ENCODE measurements at regions not wholly inside any gene's neighbourhood (a gene's known extent, or its start where the extent isn't known, plus 50 kb on each side); places are given as distances from the start of the nearest gene placed in this dataset.

DNA sequence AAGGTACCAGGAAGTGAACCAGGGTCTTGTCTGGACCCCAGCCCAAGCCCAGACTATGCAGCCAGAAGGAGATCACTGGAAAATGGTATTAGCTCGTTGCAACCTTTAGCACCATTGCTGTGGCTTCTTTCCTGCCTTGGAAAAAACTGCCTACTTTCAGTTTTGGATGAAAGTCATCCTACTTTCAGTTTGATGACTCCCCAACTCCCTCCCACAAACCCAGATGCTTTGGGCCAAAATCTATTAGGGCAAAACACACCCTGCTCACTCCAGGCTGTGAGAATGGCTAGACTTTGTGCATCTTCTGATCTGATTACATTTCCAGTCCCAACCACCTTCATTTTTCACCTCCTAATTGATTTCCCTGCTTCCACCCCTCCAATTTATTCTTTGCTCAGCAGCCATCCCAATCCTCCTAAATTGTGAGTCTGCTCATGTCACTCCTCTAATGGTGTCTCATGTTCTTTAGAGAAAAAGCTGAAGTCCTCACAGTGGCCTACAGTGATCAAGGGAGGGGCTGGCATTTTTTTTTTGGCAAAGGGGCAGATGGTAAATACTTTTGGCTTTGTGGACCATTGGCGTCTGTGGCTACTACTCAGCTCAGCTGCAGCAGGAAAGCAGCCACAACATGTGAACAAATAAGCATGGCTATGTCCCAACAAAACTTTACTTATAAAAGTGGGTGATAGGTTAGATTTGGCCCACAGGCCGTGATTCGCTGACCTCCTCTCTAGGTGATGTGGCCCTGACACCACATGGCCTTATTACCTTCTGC, 368.7 kb downstream of the SLC4A3 start:
- DNase-seq (ENCODE audit: low read depth, low spot score), result no peak

DNA sequence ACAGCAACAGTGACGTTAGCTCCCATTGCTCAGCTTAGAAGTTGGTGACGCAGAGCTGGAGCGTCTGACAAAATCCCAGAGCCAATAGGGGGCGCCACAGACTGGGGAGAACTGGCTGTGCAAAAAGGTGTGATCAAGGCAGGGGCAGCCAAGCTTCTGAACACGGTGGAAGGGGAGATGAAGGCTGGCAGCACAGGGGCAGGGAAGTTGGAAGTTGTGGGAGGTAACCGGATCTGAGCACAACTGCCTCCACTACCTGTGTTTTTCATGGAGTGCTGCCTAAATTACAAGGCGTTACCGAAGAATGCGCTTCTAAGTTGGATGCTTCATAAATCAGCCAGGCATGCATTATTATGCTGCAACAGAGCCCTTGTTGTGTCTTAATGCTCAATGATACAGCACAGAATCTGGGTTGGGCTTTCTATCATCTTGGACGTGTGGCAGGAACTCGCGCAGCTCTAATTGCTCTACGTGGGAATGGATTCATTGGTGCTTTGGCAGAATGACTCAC, 370.0 kb downstream of the SLC4A3 start:
- DNase-seq (ENCODE audit: low read depth, low spot score), result no peak

DNA sequence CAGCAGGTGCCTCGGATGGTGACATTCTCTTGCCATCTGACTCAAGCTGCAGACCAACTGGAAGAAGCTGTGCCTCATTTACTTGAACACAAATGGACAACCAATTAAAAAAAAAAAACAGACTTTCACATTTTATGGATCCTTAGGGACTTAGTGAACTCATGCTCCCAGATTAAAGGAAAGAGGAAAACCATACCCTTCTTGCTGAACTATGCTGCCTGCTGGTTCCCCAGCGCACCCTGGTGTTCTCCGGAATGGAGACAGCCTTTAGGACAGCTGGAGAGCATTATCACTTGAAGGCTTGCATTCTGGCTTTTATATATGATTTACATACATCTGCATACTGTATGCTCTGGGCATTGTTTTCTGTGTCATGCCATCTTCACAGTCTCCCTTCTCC, 370.7 kb downstream of the SLC4A3 start:
- DNase-seq (ENCODE audit: low read depth, low spot score), result no peak

DNA sequence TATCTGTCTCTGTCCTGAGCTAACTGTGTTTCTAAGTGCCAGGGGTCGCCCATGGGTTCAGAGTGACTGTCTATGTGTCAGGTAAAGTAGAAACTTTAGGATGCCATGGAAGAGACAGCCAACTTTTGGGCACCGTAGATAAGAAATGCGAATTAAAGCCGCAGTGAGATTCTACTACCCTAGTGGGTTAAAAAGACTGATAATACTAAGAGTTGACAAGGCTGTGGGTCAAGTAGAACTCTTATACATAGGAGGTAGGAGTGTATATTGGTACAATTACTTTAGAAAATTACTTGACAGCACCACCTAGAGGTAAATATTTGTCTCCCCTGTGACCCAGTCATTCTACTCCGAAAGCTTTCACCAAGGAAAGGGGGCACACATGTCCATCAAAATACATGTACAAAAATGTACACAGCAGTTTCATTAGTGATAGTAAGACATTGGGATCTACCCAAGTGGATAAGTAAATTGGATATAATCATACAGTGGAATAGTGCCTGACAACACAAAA, 371.3 kb downstream of the SLC4A3 start:
- DNase-seq (ENCODE audit: low read depth, low spot score), result no peak

DNA sequence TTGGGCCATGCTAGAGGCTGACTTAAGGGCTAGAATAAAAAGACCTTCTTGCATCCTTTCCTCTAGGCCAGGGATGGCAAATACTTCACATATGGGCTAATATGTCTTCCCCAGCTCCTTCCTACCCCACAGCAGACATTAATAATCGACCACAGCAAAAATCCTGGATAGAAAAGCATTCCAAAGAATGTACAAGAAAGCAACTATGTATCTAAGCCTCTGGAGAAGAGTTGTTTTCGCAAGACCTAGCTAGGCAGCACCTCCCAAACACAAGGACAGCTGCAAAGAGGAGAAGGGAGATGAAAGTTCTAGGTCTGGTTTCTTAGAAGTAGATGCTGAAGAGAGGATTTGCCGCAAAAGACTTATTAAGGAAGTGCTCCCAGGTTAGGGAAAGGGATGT, 372.6 kb downstream of the SLC4A3 start:
- DNase-seq (ENCODE audit: low read depth, low spot score), result no peak

DNA sequence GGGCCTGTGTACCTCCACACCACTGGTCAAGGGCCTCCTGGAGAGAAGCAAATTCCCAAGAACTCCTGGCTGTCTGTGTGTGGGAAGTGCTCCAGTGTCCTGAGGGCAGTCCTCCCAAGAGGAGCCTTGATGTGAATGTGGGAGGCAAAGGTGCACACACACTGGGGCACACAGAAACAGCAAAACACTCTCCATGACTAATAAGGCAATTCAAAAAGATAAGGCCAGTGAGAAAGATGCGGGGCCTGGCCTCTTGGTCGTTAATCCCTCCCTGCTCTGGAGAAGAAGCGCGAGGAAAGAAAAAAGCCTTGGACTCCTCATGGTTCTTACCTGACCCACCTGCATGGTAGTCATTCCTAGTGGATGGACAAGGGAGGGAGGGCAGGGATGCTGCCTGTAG, 373.2 kb downstream of the SLC4A3 start:
- DNase-seq (ENCODE audit: low read depth, low spot score), result no peak

DNA sequence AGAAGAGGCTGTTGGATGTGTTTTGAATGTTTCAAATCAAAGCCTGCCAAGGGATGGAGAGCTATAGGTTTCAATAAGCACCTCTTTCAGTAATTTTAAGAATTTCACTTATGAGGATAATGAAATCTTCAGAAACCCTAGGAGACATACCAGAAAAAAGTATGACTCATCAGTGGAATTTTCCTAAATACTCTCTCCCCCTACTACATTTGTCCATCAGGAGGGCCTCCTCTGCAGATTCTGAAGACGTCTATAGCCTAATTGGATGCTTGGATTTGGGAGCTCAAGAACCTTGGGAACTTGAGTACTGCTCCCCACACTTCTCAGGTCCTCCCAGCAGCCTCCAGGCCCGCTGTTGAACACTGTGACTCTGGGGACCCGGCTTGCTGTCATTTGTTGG, 374.3 kb downstream of the SLC4A3 start:
- DNase-seq (ENCODE audit: low read depth, low spot score), result no peak

DNA sequence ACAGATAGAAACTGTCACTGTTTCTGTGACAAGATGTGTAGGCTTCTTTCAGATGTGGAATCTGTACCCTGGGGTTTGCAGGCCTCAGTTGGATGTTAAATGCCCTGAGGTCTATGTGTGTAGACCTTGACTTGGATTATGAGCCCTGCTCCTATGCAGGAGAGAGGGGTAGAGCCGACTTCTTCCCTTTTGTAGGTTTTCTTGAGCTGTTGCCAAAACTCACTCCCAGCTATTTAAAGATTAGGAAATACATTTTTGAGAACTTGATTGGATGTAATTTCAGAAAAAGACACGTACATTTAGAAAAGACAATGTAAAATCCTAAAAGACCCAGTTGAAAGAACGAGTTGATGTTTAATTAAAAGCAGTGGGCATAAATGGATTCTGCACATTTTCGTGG, 374.8 kb downstream of the SLC4A3 start:
- DNase-seq (ENCODE audit: low read depth, low spot score), result no peak

DNA sequence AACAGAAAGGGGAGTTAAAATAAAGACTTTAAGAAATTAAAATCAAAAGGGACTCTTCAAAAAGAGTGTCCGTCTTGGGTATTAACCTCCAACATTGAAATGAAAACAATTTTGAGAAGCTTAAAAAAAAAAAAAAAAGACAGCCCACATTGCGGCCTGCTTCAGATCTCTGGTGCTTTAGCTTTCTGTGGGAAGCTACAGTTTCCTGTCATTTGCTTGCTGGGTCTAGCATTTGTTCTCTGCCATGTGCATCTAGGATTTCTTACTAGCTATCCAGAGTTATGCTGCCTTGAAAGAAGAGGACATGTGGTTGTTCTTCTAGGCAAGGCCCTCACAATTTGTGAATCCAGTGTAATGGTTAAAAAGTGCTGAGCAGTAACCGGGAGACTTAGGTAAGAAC, 375.3 kb downstream of the SLC4A3 start:
- DNase-seq (ENCODE audit: low read depth, low spot score), result no peak

DNA sequence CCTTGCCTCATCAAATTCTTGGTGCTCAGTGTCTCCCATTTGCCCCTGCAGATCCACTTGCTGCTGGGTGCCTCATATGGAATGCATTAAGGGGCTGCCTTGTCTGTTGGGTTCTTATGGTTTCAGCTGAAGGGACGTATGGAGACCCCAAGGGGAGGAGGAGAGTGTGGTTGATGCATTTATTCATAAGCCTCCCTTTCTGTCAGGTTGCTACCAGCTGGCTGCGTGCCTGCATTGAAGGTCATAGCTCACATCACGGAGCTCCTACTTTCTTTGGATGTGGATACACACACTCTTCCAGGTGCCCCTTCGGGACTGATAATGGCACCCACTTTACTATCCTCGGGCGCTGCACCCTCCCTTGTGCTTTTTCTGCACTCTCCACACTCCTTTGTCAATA, 377.9 kb downstream of the SLC4A3 start:
- DNase-seq (ENCODE audit: low read depth, low spot score), result no peak

DNA sequence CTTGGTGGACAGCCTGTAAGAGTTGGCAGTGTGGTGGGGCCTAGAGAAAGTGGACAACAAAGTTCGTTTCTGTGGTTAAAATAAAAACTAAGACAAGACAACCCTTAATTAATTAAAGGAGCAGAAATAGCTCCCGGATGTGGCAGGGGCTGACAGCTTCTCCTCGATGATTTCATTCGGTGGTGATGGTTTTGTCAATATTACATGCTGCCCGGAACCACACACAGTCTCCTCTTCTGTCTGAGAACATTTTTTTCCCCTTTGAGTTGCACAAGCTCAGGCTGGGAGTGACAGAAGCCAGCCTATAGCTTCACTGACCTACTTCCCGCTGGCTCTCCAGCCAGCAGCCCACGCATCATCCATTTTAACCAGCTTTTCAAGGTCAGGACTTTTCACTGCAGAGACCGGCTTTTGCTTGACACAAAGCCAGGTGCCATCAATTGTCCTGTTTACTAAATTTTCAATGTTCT, 378.8 kb downstream of the SLC4A3 start:
- DNase-seq (ENCODE audit: low read depth, low spot score), result no peak

DNA sequence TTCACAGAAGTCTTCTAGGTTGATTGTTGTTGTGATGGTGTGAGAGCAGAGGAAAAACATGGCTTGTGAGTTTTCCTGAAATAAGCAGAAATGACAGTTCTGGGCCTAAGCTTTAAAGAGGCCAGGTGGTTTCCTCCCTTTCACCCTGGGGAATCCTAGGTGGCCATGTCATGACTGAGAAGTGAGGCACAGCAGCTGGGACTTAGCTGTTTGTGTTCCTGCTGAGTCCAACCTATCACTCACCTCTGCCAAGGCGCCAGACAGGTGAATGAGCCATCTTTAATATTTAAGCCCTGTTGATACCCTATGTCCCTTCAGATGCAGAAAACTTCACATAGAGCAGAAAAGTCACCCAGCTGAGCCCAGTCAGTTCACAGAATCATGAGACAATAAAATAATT, 384.4 kb downstream of the SLC4A3 start:
- DNase-seq (ENCODE audit: low read depth, low spot score), result no peak

DNA sequence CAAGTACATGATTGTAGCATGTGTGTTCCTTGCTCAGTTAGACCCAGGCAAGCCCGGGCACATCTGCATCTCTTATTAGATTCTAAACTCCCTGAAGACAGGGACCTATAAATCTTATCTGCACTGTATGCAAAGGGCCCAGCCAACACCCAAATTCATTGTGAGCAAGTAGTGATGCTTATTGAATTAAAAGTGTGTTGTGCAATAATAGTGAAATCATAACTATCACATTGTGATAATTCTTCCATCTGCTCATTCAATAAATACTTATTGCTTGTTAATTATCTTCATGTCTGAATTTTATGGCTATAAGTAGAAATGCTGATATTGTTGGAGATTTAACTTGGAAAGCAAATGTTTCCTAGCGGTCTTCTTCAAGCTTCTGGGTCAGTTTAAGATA, 387.5 kb downstream of the SLC4A3 start:
- DNase-seq (ENCODE audit: low read depth, low spot score), result no peak

DNA sequence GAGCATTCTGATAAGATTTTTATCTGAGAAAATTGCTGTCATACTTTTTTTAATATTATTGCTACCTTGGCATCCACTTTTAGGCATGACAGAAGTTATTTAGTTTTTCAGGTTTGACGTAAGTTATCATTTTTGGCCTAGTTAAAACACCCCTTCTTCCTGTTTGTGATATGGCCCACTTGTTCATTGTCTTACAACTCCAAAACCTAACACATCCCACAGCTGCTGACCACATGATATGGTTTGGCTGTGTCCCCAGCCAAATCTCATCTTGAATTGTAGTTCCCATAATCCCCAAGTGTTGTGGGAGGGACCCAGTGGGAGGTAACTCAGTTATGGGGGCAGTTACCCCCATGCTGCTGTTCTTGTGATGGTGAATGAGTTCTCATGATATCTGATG, 388.1 kb downstream of the SLC4A3 start:
- no peak for DNase-seq (ENCODE audit: low read depth, low spot score)

DNA sequence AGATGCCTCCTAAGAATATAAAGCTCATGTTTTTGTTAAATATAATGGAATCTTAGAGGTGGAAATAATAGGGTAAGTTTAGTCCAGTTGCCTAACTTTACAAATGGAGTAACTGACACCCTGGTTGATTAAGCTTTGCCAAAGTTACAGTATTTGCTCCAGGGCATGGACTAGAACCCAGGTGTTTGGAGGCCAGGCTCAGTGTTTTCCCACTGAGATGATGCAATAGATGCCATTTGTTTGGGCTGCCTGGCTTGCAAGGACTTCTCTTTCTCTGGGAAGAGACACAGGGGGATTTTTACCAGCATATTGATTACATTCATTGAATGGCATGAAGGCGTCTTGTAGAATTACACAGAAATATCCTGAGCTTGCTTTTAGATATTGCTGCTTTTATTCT, 397.8 kb downstream of the SLC4A3 start:
- DNase-seq (ENCODE audit: low read depth, low spot score), result no peak

DNA sequence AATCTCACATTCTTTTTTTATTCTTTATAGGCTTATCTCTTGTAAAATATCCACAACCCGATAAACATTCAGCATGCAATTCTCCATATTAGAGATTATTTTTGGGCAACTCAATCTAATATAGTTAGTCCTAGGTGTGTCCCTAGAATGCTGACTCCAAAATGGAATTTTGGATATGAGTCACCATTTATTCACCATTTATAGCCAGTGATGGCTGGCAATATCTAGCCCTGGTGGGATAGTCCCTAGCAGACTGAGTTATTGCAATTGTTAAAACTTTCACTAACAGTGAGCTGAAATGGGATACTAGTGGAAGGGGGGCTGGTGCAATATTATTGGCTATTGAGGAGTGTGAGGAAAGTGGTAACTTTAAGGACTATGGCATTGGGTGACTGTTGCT, 401.6 kb downstream of the SLC4A3 start:
- DNase-seq (ENCODE audit: low read depth, low spot score), result no peak

DNA sequence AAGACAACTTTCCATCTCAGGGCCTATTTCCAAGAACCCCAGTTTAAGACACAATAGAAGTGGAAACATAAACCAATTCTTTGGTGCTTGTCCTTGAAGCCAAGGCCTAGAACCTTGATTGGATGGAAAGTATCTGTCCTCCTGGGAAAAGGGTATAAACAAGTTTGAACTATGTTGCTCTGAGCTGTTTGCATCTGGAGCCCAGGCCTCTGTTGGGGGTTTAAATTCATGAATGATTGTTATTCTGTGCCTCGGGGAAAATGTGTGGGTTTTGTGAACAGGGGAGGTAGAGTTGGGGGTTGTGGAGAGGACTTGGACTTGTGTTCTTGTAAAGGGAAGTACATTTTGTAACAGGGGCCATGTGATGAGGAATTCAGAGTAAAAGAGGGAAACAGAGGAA, 406.1 kb downstream of the SLC4A3 start:
- DNase-seq (ENCODE audit: low read depth, low spot score), result no peak

DNA sequence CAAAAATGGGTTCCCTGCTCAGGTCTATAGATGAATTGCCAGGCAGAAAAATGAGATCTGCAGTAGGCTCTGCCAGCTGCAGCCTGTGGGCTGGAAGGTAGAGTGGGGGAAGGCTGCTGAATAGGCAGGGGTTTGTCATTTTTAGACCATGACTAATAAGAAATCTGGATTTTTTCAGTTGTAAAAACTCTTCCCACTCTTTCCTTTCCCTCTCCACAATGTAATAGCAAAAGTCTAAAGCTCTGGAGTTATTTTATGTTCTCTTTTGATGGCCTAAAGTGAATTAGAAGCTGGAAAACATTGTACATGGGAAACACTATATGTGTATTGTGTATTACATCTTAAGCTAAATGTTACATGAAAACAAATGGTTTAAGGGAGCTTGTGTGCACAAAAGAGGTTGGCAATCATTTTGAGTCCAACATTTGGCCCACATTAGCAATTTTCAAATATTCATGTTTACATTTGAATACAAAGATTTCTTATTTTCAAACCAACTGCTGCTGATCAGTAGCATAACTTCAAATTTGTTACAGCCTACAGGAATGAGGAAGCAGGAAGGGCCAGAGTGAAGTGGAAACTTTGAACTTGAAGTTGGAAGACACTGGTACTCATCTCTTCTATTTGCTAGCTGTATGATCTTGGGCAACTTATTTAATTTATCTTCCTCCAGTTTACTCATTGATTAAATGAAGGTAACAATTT, 407.1 kb downstream of the SLC4A3 start:
- no peak for DNase-seq (ENCODE audit: low read depth, low spot score)

DNA sequence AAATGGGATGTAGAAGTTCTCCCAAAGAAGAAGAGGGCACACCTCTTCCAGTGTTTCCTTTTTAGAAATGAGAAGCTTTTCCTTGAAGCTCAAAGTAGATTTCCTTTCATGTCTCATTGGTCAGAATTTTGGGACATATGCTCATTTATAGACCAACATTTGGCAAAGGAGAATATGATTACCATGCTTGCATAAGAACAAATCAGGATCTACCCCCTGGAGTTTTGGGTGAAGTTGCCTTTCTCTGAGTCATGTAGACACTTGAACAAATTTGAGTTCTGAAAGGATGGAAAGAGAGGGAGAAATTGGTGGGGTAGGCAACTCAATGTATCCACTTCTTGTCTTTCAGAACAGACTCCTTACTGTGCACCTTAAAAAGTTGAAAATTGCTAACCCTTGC, 409.0 kb downstream of the SLC4A3 start:
- DNase-seq (ENCODE audit: low read depth, low spot score), result no peak

DNA sequence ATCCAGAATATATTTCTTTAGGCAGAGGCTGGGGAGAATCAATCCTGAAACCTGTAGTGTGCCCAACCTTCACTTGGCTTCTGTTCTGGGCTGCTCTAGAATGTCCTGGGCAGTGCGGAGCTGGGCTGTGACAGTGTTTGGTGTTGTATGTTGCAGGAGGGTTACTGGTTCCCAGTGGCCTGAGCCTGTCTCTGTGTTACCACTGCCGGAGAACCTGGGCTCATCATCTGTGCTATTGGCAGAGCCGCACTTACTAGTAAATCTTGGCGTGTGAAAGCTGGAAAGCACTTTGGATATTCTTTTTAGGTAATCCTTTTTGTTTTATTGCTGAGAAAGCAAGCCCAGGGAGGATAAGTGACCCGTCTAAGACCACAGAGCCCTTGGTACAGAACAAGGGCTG, 412.9 kb downstream of the SLC4A3 start:
- DNase-seq (ENCODE audit: low read depth, low spot score), result no peak

DNA sequence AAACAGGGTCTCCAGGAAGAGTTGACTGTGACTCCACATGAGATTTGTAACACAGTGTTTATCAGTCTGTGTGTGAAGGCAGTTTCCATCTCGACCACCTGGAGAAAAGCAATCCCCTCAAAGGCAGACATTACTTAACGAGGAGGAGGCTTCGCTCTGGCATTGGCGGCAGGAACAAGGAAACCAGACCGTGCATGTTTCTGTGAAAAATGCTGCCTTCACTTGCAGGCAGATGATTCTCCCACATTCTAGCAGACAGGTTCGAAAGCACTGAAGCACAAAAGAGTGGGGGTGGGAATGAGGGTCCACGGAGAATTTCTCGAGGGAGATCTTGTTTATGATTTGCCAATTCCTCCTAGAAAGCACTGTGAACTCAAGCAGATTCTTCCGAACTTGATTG, 414.0 kb downstream of the SLC4A3 start:
- no peak for DNase-seq (ENCODE audit: low read depth, low spot score)

DNA sequence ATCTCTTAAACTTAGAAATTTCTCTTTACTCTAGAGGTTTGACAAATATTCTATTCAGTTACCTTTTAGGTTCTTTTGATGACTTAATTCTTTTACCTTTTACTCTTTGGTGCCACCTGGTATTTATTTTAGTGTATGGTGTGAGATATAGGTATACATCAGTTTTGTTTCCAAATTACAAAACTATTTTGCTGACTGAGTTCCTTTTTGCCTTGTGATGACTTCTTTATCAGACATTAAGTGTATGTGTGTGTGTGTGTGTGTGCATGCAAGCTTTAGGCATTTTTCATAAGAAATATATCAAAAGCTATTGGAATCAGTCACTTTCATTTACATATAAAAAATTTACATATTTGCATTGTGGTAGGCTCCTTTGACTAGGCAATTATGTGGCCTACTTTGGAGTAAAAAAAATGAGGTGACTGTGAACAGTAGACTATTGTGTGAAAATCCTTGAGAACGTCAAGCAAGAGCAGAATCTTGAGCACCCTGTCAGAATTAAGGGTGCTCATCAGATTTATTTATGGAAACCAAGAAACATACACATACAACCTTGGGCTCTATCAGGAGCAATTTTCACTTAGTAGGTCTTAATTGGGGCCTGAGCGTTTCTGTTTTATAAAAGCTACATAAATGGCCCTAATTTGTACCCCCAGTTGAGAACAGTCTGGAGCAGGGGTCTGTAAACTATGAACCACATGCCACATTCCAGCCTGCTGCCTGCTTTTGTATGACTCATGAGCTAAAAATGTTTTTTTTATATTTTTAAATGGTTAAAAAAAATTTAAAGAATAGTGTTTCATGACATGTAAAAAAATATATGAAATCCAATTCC, 415.9 kb downstream of the SLC4A3 start:
- DNase-seq (ENCODE audit: low read depth, low spot score), result no peak
